ENCODE measurements at regions not wholly inside any gene's neighbourhood (a gene's known extent, or its start where the extent isn't known, plus 50 kb on each side); places are given as distances from the start of the nearest gene placed in this dataset.

DNA sequence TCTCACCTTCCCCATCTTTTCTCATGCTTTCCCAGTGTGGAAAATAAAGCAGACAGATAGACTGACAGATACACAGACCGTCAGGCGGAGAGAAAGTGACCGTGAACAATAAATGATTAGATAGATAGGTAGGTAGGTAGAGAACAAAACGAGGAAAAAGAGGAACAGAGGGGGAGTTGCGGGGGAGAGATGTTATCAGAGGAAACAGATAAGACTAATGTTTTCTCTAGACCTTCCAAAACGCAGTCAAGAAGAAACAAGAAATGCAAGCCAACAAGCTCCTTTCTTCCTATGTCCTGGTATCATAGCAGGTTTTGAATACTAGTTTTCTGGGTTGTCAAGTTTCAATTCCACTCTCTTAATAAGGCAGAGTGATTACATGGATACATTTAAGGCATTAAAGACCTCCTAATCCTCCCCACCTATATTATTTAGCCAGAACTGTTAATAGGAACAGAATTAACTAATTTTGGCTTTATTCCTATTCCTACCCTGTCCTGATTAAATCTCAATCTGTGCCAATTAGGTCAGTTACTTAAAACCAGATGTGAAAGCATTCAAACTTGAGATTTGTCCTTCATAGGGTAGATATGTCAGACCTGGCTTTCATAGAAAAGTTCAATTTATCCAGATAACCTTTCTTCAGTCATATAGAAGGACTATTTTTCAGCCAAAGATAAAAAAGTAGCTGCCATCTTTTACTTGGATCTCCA lies 89.0 kb upstream of the PTPRR start:
- Histone ChIP-seq H2AFZ (ENCODE audit: low read depth, low read length) (no peak overlapping the region), H3K36me3 (ENCODE audit: insufficient read depth, low read length) (no peaks in the 10 kb centered on the region), H3K9ac (ENCODE audit: low read length) (no peak overlapping the region), H3K4me3 (ENCODE audit: low read length) (no peak overlapping the region), H3K9me3 (ENCODE audit: low read length) (no peaks in the 10 kb centered on the region), H3K27ac (ENCODE audit: low read length) (no peak overlapping the region), H3F3A (ENCODE audit: insufficient read depth, low read length, poor library complexity, severe bottlenecking) (no peaks in the 10 kb centered on the region), H3K79me2 (replicated peaks; ENCODE audit: insufficient read depth, low read length) (no peaks in the 10 kb centered on the region), H3K9me2 (ENCODE audit: insufficient read depth, low read length) (no peaks in the 10 kb centered on the region), H4K20me1 (ENCODE audit: insufficient read depth) (no peaks in the 10 kb centered on the region), H3K4me2 (ENCODE audit: low read length) (no peak overlapping the region), H3K27me3 (ENCODE audit: insufficient read depth, low read depth, low read length) (no peaks in the 10 kb centered on the region)
- TF ChIP-seq SMC3 (conservative IDR thresholded peaks at IDR 0.05; ENCODE audit: poor library complexity) (no peak), POLR2AphosphoS5 (IDR thresholded peaks at IDR 0.05) (no peak), MXI1 (conservative IDR thresholded peaks at IDR 0.05; ENCODE audit: poor library complexity, severe bottlenecking) (no peak)

- Histone ChIP-seq H3K36me3 (ENCODE audit: insufficient read depth, low read length) (no peaks in the 10 kb centered on the region), H4K20me1 (ENCODE audit: insufficient read depth) (no peaks in the 10 kb centered on the region), H3K9me3 (ENCODE audit: low read length) (no peaks in the 10 kb centered on the region), H3K4me3 (ENCODE audit: low read length) (no peak overlapping the region), H3K4me2 (ENCODE audit: low read length) (no peak overlapping the region), H3K79me2 (replicated peaks; ENCODE audit: insufficient read depth, low read length) (no peaks in the 10 kb centered on the region), H3K27me3 (ENCODE audit: insufficient read depth, low read depth, low read length) (no peaks in the 10 kb centered on the region), H3K27ac (ENCODE audit: low read length) (no peak overlapping the region), H2AFZ (ENCODE audit: low read depth, low read length) (no peak overlapping the region), H3K9me2 (ENCODE audit: insufficient read depth, low read length) (no peaks in the 10 kb centered on the region), H3K9ac (ENCODE audit: low read length) (no peak overlapping the region), H3F3A (ENCODE audit: insufficient read depth, low read length, poor library complexity, severe bottlenecking) (no peaks in the 10 kb centered on the region)
- TF ChIP-seq POLR2AphosphoS5 (IDR thresholded peaks at IDR 0.05) (no peak), EP300 (conservative IDR thresholded peaks at IDR 0.05; ENCODE audit: poor library complexity, severe bottlenecking) (no peak), TAF1 (IDR thresholded peaks at IDR 0.05; ENCODE audit: low read depth) (no peak), MXI1 (conservative IDR thresholded peaks at IDR 0.05; ENCODE audit: poor library complexity, severe bottlenecking) (no peak), EZH2 (IDR thresholded peaks at IDR 0.05; ENCODE audit: borderline replicate concordance, insufficient read depth, low read length, poor library complexity, severe bottlenecking) (no peak), RAD21 (conservative IDR thresholded peaks at IDR 0.05) (no peak), SMC3 (conservative IDR thresholded peaks at IDR 0.05; ENCODE audit: poor library complexity) (no peak)
- TF ChIP-seq, protein P1, sequence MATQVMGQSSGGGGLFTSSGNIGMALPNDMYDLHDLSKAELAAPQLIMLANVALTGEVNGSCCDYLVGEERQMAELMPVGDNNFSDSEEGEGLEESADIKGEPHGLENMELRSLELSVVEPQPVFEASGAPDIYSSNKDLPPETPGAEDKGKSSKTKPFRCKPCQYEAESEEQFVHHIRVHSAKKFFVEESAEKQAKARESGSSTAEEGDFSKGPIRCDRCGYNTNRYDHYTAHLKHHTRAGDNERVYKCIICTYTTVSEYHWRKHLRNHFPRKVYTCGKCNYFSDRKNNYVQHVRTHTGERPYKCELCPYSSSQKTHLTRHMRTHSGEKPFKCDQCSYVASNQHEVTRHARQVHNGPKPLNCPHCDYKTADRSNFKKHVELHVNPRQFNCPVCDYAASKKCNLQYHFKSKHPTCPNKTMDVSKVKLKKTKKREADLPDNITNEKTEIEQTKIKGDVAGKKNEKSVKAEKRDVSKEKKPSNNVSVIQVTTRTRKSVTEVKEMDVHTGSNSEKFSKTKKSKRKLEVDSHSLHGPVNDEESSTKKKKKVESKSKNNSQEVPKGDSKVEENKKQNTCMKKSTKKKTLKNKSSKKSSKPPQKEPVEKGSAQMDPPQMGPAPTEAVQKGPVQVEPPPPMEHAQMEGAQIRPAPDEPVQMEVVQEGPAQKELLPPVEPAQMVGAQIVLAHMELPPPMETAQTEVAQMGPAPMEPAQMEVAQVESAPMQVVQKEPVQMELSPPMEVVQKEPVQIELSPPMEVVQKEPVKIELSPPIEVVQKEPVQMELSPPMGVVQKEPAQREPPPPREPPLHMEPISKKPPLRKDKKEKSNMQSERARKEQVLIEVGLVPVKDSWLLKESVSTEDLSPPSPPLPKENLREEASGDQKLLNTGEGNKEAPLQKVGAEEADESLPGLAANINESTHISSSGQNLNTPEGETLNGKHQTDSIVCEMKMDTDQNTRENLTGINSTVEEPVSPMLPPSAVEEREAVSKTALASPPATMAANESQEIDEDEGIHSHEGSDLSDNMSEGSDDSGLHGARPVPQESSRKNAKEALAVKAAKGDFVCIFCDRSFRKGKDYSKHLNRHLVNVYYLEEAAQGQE (IDR thresholded peaks at IDR 0.05; ENCODE audit: borderline replicate concordance): no peak
- TF ChIP-seq, protein P2, sequence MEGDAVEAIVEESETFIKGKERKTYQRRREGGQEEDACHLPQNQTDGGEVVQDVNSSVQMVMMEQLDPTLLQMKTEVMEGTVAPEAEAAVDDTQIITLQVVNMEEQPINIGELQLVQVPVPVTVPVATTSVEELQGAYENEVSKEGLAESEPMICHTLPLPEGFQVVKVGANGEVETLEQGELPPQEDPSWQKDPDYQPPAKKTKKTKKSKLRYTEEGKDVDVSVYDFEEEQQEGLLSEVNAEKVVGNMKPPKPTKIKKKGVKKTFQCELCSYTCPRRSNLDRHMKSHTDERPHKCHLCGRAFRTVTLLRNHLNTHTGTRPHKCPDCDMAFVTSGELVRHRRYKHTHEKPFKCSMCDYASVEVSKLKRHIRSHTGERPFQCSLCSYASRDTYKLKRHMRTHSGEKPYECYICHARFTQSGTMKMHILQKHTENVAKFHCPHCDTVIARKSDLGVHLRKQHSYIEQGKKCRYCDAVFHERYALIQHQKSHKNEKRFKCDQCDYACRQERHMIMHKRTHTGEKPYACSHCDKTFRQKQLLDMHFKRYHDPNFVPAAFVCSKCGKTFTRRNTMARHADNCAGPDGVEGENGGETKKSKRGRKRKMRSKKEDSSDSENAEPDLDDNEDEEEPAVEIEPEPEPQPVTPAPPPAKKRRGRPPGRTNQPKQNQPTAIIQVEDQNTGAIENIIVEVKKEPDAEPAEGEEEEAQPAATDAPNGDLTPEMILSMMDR (IDR thresholded peaks at IDR 0.05; ENCODE audit: poor library complexity, severe bottlenecking): no peak
These were observed 88.1 kb upstream of the PTPRR start for GRCh38 chr12:71008616-71009015.
